NCI-H1930 (cell line): ENCODE measurements at regions not wholly inside any gene's neighbourhood (a gene's known extent, or its start where the extent isn't known, plus 50 kb on each side); places are given as distances from the start of the nearest gene placed in this dataset.

Experiments used
- DNase-seq, 2 experiments: peaks; one replicate each; lab custom pipeline; 2025; lab: John Stamatoyannopoulos, UW

GRCh38 chr2:16507655-16508489, 157.8 kb downstream of the CYRIA start:
- peak; percentile 34 to 65 for DNase-seq

GRCh38 chr2:16506366-16506765, 159.3 kb downstream of the CYRIA start:
- DNase-seq: no peak

GRCh38 chr2:16496426-16497388, 168.9 kb downstream of the CYRIA start:
- no peak for DNase-seq

GRCh38 chr2:16495509-16496208, 170.0 kb downstream of the CYRIA start:
- no peak for DNase-seq

GRCh38 chr2:16494836-16495508, 170.7 kb downstream of the CYRIA start:
- no peak for DNase-seq

GRCh38 chr2:16493788-16494187, 171.8 kb downstream of the CYRIA start:
- DNase-seq: no peak

- no peak for DNase-seq
Measured at GRCh38 chr2:16487686-16488085, 177.9 kb downstream of the CYRIA start.

- DNase-seq: no peak
Measured at GRCh38 chr2:16485251-16485650, 180.4 kb downstream of the CYRIA start.

GRCh38 chr2:16482460-16482859, 183.2 kb downstream of the CYRIA start:
- no peak for DNase-seq

GRCh38 chr2:16481351-16481750, 184.3 kb downstream of the CYRIA start:
- no peak for DNase-seq

- no peak for DNase-seq
Measured at GRCh38 chr2:16479721-16480120, 185.9 kb downstream of the CYRIA start.

- no peak for DNase-seq
Measured at GRCh38 chr2:16478434-16479210, 187.0 kb downstream of the CYRIA start.

- DNase-seq: no peak
Measured at GRCh38 chr2:16477648-16478047, 188.0 kb downstream of the CYRIA start.

- DNase-seq: no peak
Measured at GRCh38 chr2:16476866-16477265, 188.8 kb downstream of the CYRIA start.

GRCh38 chr2:16475986-16476567, 189.6 kb downstream of the CYRIA start:
- DNase-seq: no peak

GRCh38 chr2:16475586-16475985, 190.0 kb downstream of the CYRIA start:
- DNase-seq: no peak

- no peak for DNase-seq
Measured at GRCh38 chr2:16473575-16473974, 192.1 kb downstream of the CYRIA start.

GRCh38 chr2:16470936-16471490, 194.6 kb downstream of the CYRIA start:
- DNase-seq: no peak

GRCh38 chr2:16466821-16467151, 198.8 kb downstream of the CYRIA start:
- DNase-seq: no peak

- DNase-seq: no peak
Measured at GRCh38 chr2:16466133-16466820, 199.4 kb downstream of the CYRIA start.
